HCT116 (cell line): ENCODE measurements at regions not wholly inside any gene's neighbourhood (a gene's known extent, or its start where the extent isn't known, plus 50 kb on each side); places are given as distances from the start of the nearest gene placed in this dataset.

Source experiments
- ATAC-seq: fragments of 200-7000 bp; cut with Tn5 transposase; 2 replicates; pipeline ENCODE4 v1.9.1; 2020; ENCODE audit warnings: mild to moderate bottlenecking, moderate library complexity
- BruUV-seq: library from RNA; stranded (reverse); fragments of 400-500 nt; replicated peaks from 2 replicates; lab custom pipeline; 2021; lab: Mats Ljungman, UMichigan
- CTCF ChIA-PET: fragments of 300-600 bp; sonication (Branson Sonifier 250); formaldehyde crosslinking; loops from one replicate; lab custom pipeline; 2021; ENCODE audit warnings: antibody characterized with exemption; lab: Charles Lee
- POLR2A ChIA-PET: fragments of 300-600, 350-600 bp; sonication (Branson Sonifier 250); formaldehyde crosslinking; loops from one replicate; lab custom pipeline; 2021; ENCODE audit warnings: antibody characterized with exemption; lab: Charles Lee
- RAD21 ChIA-PET, 2 experiments: fragments of 300-600 bp; sonication (Branson Sonifier 250); formaldehyde crosslinking; loops; one replicate each; lab custom pipeline; 2023; ENCODE audit warnings: low total read pairs in 2 of 2; ENCODE audit not compliant: uncharacterized antibody in 2 of 2, unreplicated experiment in 2 of 2, low non-redundant PET in 1 of 2; lab: Charles Lee
- DNase-seq: peaks from one replicate; pipeline ENCODE4 v3.0.0-alpha.2; 2010; ENCODE audit warnings: low read depth, low spot score
- H2AFZ ChIP-seq: fragments of 200-600 bp; shearing (Covaris generic), sonication (generic); 2 replicates; pipeline ENCODE4 v1.6.1; 2017; ENCODE audit warnings: low read depth, mixed run types, mixed read lengths, antibody characterized with exemption, low read length; ENCODE audit not compliant: poor library complexity, severe bottlenecking
- H3K27ac ChIP-seq: 2 replicates; pipeline ENCODE4 v1.5.1; 2012; ENCODE audit warnings: low read depth, low read length
- H3K27me3 ChIP-seq: fragments of 200-600 bp; sonication (generic); 2 replicates; pipeline ENCODE4 v1.6.1; 2016; ENCODE audit warnings: mixed run types, low read length, mixed read lengths; ENCODE audit not compliant: insufficient read depth
- H3K36me3 ChIP-seq, 2 experiments: fragments of 200-500 bp in 1 of 2; fragments of 200-600 bp in 1 of 2; sonication (Bioruptor generic) in 1 of 2; sonication (generic) in 1 of 2; 2 replicates each; pipeline versions ENCODE4 v1.5.1 to v1.6.1; 2014 to 2016; ENCODE audit warnings: low read length in 2 of 2, inconsistent platforms in 1 of 2, mixed read lengths in 1 of 2, mixed run types in 1 of 2; ENCODE audit not compliant: insufficient read depth in 2 of 2, control insufficient read depth in 1 of 2
- H3K4me1 ChIP-seq, 2 experiments: fragments of 200-600 bp in 1 of 2; sonication (generic) in 1 of 2; 2 replicates each; pipeline versions ENCODE4 v1.5.1 to v1.6.1; 2012 to 2017; ENCODE audit warnings: low read length in 2 of 2, inconsistent platforms in 1 of 2, mild to moderate bottlenecking in 1 of 2, mixed read lengths in 1 of 2, mixed run types in 1 of 2, moderate library complexity in 1 of 2; ENCODE audit not compliant: insufficient read depth in 2 of 2, control insufficient read depth in 1 of 2
- H3K4me2 ChIP-seq: fragments of 200-600 bp; sonication (generic); 2 replicates; pipeline ENCODE4 v1.6.1; 2017; ENCODE audit warnings: mixed run types, low read length, mixed read lengths
- H3K4me3 ChIP-seq, 2 experiments: fragments of 200-600 bp in 1 of 2; sonication (generic) in 1 of 2; replicated peaks in 1 of 2; 2 replicates each; pipeline ENCODE4 v1.5.1; 2011 to 2016; ENCODE audit warnings: low read length in 2 of 2, control low read depth in 1 of 2, low read depth in 1 of 2, mild to moderate bottlenecking in 1 of 2, mixed read lengths in 1 of 2, mixed run types in 1 of 2
- H3K79me2 ChIP-seq: fragments of 200-600 bp; sonication (generic); 2 replicates; pipeline ENCODE4 v1.6.1; 2017; ENCODE audit warnings: mild to moderate bottlenecking, mixed run types, low read length, moderate library complexity, mixed read lengths; ENCODE audit not compliant: insufficient read depth
- H3K9ac ChIP-seq: fragments of 200-600 bp; sonication (generic); 2 replicates; pipeline ENCODE4 v1.6.1; 2016; ENCODE audit warnings: low read length, mixed read lengths
- H3K9me2 ChIP-seq: fragments of 200-600 bp; sonication (generic), shearing (Covaris generic); 2 replicates; pipeline ENCODE4 v1.6.1; 2017; ENCODE audit warnings: mixed run types, mild to moderate bottlenecking, moderate library complexity; ENCODE audit not compliant: insufficient read depth
- H3K9me3 ChIP-seq, 2 experiments: fragments of 200-500 bp in 1 of 2; fragments of 200-600 bp in 1 of 2; sonication (Bioruptor generic) in 1 of 2; sonication (generic) in 1 of 2; 2 replicates each; pipeline ENCODE4 v1.6.1; 2014 to 2017; ENCODE audit warnings: low read length in 2 of 2, mixed read lengths in 2 of 2, inconsistent platforms in 1 of 2, low read depth in 1 of 2, mild to moderate bottlenecking in 1 of 2, mixed run types in 1 of 2, moderate library complexity in 1 of 2; ENCODE audit not compliant: control insufficient read depth in 1 of 2, insufficient read depth in 1 of 2
- H4K20me1 ChIP-seq: fragments of 200-600 bp; sonication (generic), shearing (Covaris generic); 2 replicates; pipeline ENCODE4 v1.6.1; 2017; ENCODE audit warnings: mixed run types, mild to moderate bottlenecking, moderate library complexity; ENCODE audit not compliant: insufficient read depth
- CBX3 ChIP-seq: IDR thresholded peaks from 2 replicates; pipeline ENCODE4 v1.6.1; 2012; ENCODE audit warnings: low read depth
- CEBPB ChIP-seq: IDR thresholded peaks from 2 replicates; pipeline ENCODE4 v1.6.1; 2012; ENCODE audit warnings: low read depth
- EGR1 ChIP-seq: IDR thresholded peaks from 2 replicates; pipeline ENCODE4 v1.6.1; 2012; ENCODE audit warnings: low read depth
- EZH2 ChIP-seq: fragments of 200-600 bp; sonication (generic); IDR thresholded peaks from 2 replicates; pipeline ENCODE4 v1.6.1; 2017; ENCODE audit warnings: antibody characterized with exemption, mixed run types
- EZH2phosphoT487 ChIP-seq: fragments of 200-600 bp; IDR thresholded peaks from 2 replicates; pipeline ENCODE4 v1.6.1; 2018; ENCODE audit warnings: antibody characterized with exemption, borderline replicate concordance
- JUND ChIP-seq: IDR thresholded peaks from 2 replicates; pipeline ENCODE4 v1.6.1; 2012
- POLR2AphosphoS5 ChIP-seq: IDR thresholded peaks from 2 replicates; pipeline ENCODE4 v1.6.1; 2011; ENCODE audit warnings: mild to moderate bottlenecking, low read depth, low read length, moderate library complexity
- RAD21 ChIP-seq: IDR thresholded peaks from 2 replicates; pipeline ENCODE4 v1.6.1; 2012; ENCODE audit warnings: low read depth, mild to moderate bottlenecking
- SP1 ChIP-seq: IDR thresholded peaks from 2 replicates; pipeline ENCODE4 v1.6.1; 2012; ENCODE audit warnings: low read depth
- ZFX ChIP-seq: fragments of 450-650 bp; IDR thresholded peaks from 2 replicates; pipeline ENCODE4 v1.6.1; 2017
- ZNF274 ChIP-seq: fragments of 200-500 bp; sonication (Bioruptor generic); IDR thresholded peaks from 2 replicates; pipeline ENCODE4 v1.6.1; 2014; ENCODE audit warnings: mild to moderate bottlenecking, low read depth, low read length, inconsistent platforms
- intact Hi-C: fragments of 100-400 bp; cut with micrococcal nuclease; formaldehyde crosslinking; loops from 2 replicates; pipeline ENCODE4 v1.10.0; 2022
- TF ChIP-seq, protein P1 (sequence below): IDR thresholded peaks from 2 replicates; pipeline ENCODE4 v1.6.1; 2012
- TF ChIP-seq, protein P2 (sequence below), 3 experiments: fragments of 200-600 bp in 1 of 3; sonication (generic) in 1 of 3; IDR thresholded peaks in 2 of 3; conservative IDR thresholded peaks in 1 of 3; 2 replicates each; pipeline ENCODE4 v1.5.1; 2012 to 2017; ENCODE audit warnings: low read depth in 2 of 3, low read length in 2 of 3, antibody characterized with exemption in 1 of 3, borderline replicate concordance in 1 of 3, control low read depth in 1 of 3, mild to moderate bottlenecking in 1 of 3, mixed read lengths in 1 of 3, mixed run types in 1 of 3, moderate library complexity in 1 of 3; ENCODE audit not compliant: insufficient read depth in 1 of 3
- TF ChIP-seq, protein P3 (sequence below): IDR thresholded peaks from 2 replicates; pipeline ENCODE4 v1.6.1; 2012; ENCODE audit warnings: low read depth
- TF ChIP-seq, protein P4 (sequence below): IDR thresholded peaks from 2 replicates; pipeline ENCODE4 v1.6.1; 2012

DNA sequence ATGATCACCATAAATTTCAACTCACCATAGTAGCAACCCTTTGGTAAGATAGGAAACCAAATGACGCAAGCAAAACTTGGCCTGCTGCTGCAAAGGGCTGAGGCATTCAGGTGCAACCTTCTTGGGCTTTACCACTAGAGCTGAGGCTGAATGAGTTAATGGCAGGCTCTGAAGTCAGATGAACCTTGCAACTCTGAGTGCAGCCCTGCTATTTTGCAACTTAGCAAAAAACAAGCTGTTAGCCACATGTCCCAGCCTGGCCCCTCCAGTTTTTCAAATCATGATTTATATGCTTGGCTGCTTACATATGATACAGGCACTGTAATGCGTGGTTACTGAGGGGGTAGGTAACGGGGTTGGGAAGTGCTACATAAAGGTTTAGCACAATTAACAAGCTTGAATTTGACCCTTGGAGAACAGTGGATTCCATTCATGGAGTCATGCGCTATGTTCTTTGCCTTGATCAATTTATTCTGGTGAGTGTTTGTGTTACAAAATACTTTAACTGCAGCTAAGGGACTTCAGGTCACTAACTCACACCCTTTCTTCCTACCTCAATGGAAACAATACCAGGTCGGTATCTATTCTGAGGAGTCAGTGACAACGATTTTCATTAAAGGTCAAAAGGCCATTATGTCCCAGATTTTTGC lies 80.5 kb upstream of the PPARGC1A start:
- intact Hi-C loops = no loop called here
- ATAC-seq = no peak
- H3K9me3 ChIP-seq = peaks cover 3 to 17% of the 10 kb centered on the region in 2 experiments; a peak in 2 of 4 replicates
- no peak overlapping the region for H2AFZ ChIP-seq
- DNase-seq = no peak
- RAD21 ChIA-PET = no interaction called here
- no peaks in the 10 kb centered on the region for H4K20me1 ChIP-seq
- H3K27ac ChIP-seq = no peak overlapping the region
- no peaks in the 10 kb centered on the region for H3K79me2 ChIP-seq
- no peaks in the 10 kb centered on the region for H3K36me3 ChIP-seq
- H3K27me3 ChIP-seq = no peaks in the 10 kb centered on the region
- CTCF ChIA-PET = no interaction called here
- no peaks in the 10 kb centered on the region for H3K4me1 ChIP-seq
- H3K4me3 ChIP-seq = no peak overlapping the region
- BruUV-seq = no TSS peak
- H3K9ac ChIP-seq = no peak overlapping the region
- H3K9me2 ChIP-seq = no peaks in the 10 kb centered on the region
- POLR2A ChIA-PET = no interaction called here
- no peak for TF ChIP-seq CEBPB
- TF ChIP-seq, protein P1, sequence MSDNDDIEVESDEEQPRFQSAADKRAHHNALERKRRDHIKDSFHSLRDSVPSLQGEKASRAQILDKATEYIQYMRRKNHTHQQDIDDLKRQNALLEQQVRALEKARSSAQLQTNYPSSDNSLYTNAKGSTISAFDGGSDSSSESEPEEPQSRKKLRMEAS = no peak
- TF ChIP-seq, protein P2, sequence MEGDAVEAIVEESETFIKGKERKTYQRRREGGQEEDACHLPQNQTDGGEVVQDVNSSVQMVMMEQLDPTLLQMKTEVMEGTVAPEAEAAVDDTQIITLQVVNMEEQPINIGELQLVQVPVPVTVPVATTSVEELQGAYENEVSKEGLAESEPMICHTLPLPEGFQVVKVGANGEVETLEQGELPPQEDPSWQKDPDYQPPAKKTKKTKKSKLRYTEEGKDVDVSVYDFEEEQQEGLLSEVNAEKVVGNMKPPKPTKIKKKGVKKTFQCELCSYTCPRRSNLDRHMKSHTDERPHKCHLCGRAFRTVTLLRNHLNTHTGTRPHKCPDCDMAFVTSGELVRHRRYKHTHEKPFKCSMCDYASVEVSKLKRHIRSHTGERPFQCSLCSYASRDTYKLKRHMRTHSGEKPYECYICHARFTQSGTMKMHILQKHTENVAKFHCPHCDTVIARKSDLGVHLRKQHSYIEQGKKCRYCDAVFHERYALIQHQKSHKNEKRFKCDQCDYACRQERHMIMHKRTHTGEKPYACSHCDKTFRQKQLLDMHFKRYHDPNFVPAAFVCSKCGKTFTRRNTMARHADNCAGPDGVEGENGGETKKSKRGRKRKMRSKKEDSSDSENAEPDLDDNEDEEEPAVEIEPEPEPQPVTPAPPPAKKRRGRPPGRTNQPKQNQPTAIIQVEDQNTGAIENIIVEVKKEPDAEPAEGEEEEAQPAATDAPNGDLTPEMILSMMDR (IDR thresholded peaks at IDR 0.05 in 2 of 3, conservative IDR thresholded peaks at IDR 0.05 in 1 of 3; ENCODE audit: borderline replicate concordance in 1 of 3, insufficient read depth in 1 of 3, low read depth in 2 of 3, low read length in 2 of 3) = no peak
- TF ChIP-seq EGR1 = no peak
- no peak for TF ChIP-seq ZFX
- TF ChIP-seq JUND = no peak
- TF ChIP-seq POLR2AphosphoS5 = no peak
- no peak for TF ChIP-seq EZH2
- TF ChIP-seq CBX3 = no peak
- TF ChIP-seq, protein P3, sequence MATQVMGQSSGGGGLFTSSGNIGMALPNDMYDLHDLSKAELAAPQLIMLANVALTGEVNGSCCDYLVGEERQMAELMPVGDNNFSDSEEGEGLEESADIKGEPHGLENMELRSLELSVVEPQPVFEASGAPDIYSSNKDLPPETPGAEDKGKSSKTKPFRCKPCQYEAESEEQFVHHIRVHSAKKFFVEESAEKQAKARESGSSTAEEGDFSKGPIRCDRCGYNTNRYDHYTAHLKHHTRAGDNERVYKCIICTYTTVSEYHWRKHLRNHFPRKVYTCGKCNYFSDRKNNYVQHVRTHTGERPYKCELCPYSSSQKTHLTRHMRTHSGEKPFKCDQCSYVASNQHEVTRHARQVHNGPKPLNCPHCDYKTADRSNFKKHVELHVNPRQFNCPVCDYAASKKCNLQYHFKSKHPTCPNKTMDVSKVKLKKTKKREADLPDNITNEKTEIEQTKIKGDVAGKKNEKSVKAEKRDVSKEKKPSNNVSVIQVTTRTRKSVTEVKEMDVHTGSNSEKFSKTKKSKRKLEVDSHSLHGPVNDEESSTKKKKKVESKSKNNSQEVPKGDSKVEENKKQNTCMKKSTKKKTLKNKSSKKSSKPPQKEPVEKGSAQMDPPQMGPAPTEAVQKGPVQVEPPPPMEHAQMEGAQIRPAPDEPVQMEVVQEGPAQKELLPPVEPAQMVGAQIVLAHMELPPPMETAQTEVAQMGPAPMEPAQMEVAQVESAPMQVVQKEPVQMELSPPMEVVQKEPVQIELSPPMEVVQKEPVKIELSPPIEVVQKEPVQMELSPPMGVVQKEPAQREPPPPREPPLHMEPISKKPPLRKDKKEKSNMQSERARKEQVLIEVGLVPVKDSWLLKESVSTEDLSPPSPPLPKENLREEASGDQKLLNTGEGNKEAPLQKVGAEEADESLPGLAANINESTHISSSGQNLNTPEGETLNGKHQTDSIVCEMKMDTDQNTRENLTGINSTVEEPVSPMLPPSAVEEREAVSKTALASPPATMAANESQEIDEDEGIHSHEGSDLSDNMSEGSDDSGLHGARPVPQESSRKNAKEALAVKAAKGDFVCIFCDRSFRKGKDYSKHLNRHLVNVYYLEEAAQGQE = no peak
- TF ChIP-seq ZNF274 = no peak
- no peak for TF ChIP-seq RAD21
- TF ChIP-seq, protein P4, sequence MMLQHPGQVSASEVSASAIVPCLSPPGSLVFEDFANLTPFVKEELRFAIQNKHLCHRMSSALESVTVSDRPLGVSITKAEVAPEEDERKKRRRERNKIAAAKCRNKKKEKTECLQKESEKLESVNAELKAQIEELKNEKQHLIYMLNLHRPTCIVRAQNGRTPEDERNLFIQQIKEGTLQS = no peak
- TF ChIP-seq SP1 = no peak
- TF ChIP-seq EZH2phosphoT487 = no peak
- H3K4me2 ChIP-seq = no peak overlapping the region
